ENCODE measurements at regions not wholly inside any gene's neighbourhood (a gene's known extent, or its start where the extent isn't known, plus 50 kb on each side); places are given as distances from the start of the nearest gene placed in this dataset.

DNA sequence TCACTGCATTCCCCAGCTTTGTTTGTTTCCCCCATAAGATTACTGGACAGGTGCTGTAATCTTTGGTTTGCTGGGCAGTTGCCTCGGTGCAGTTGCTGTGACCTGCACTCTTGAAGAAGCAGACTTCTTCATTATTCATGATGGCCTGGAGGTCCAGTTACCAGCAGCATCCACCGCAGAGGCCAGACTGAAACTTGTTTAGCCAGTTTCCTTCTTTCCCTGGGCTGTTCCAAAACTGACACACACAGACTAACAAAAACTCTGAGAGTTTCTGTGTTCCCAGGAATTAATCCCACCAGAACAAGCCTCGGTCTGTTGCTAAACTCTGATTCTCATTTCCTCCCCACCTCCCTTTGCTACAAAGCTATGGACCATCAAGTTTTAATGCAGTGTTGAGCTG is 144.1 kb downstream of the QRSL1 start:
- Mint-ChIP-seq H3K4me3 (no peak overlapping the region), H3K27me3 (no peaks in the 10 kb centered on the region), H3K27ac (no peak overlapping the region), H3K4me1 (no peaks in the 10 kb centered on the region), H3K9me3 (ENCODE audit: insufficient read depth) (peaks cover 5% of the 10 kb centered on the region)
- no peak for DNase-seq
- no peak for ATAC-seq (ENCODE audit: low read depth)
- intact Hi-C loops (cut with micrococcal nuclease) = no loop called here
- TF ChIP-seq, protein P1, sequence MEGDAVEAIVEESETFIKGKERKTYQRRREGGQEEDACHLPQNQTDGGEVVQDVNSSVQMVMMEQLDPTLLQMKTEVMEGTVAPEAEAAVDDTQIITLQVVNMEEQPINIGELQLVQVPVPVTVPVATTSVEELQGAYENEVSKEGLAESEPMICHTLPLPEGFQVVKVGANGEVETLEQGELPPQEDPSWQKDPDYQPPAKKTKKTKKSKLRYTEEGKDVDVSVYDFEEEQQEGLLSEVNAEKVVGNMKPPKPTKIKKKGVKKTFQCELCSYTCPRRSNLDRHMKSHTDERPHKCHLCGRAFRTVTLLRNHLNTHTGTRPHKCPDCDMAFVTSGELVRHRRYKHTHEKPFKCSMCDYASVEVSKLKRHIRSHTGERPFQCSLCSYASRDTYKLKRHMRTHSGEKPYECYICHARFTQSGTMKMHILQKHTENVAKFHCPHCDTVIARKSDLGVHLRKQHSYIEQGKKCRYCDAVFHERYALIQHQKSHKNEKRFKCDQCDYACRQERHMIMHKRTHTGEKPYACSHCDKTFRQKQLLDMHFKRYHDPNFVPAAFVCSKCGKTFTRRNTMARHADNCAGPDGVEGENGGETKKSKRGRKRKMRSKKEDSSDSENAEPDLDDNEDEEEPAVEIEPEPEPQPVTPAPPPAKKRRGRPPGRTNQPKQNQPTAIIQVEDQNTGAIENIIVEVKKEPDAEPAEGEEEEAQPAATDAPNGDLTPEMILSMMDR (IDR thresholded peaks at IDR 0.05) = no peak
- TF ChIP-seq EZH2 (IDR thresholded peaks at IDR 0.05; ENCODE audit: borderline replicate concordance, insufficient read depth, low read depth, low read length, poor library complexity, severe bottlenecking) = no peak
- no peaks in the 10 kb centered on the region for H4K20me1 ChIP-seq (ENCODE audit: control insufficient read depth, insufficient read depth, low read length, poor library complexity, severe bottlenecking)
- POLR2A ChIA-PET = no interaction called here
- 64% methylated on average over 2 of the region's 3 CpGs for WGBS (ENCODE audit: insufficient coverage)
- H2AFZ ChIP-seq (ENCODE audit: insufficient read depth, low read depth, low read length, poor library complexity, severe bottlenecking) = no peak overlapping the region
- CTCF ChIA-PET = no interaction called here
- H3K4me3 ChIP-seq (ENCODE audit: control extremely low read depth in 1 of 5, extremely low read depth in 1 of 5, insufficient read depth in 1 of 5, low read depth in 2 of 5, low read length in 4 of 5) = no peak overlapping the region
- peaks cover 1 to 29% (median 17%) of the 10 kb centered on the region in 3 donors for H3K9me3 ChIP-seq (ENCODE audit: control extremely low read depth in 1 of 3, control insufficient read depth in 2 of 3, insufficient read depth in 1 of 3, low read length in 2 of 3)
- H3K9ac ChIP-seq (ENCODE audit: low read length) = no peak overlapping the region
- H3K27ac ChIP-seq (ENCODE audit: low read length in 2 of 2) = no peak overlapping the region
- H3K36me3 ChIP-seq (replicated peaks in 1 of 2; ENCODE audit: control extremely low read depth in 1 of 2, control insufficient read depth in 1 of 2, extremely low read depth in 1 of 2, insufficient read depth in 2 of 2, low read length in 1 of 2) = no peaks in the 10 kb centered on the region
- H3K4me1 ChIP-seq (ENCODE audit: control insufficient read depth in 2 of 2, insufficient read depth in 2 of 2, low read length in 2 of 2) = no peaks in the 10 kb centered on the region
- no peaks in the 10 kb centered on the region for H3K79me2 ChIP-seq (ENCODE audit: control insufficient read depth, insufficient read depth, low read length)
- H3K27me3 ChIP-seq (replicated peaks in 1 of 4; ENCODE audit: control extremely low read depth in 1 of 4, control insufficient read depth in 3 of 4, insufficient read depth in 4 of 4, low read length in 3 of 4) = no peaks in the 10 kb centered on the region
- no peak overlapping the region for H3K4me2 ChIP-seq (replicated peaks; ENCODE audit: low read depth, low read length, poor library complexity, severe bottlenecking)

DNA sequence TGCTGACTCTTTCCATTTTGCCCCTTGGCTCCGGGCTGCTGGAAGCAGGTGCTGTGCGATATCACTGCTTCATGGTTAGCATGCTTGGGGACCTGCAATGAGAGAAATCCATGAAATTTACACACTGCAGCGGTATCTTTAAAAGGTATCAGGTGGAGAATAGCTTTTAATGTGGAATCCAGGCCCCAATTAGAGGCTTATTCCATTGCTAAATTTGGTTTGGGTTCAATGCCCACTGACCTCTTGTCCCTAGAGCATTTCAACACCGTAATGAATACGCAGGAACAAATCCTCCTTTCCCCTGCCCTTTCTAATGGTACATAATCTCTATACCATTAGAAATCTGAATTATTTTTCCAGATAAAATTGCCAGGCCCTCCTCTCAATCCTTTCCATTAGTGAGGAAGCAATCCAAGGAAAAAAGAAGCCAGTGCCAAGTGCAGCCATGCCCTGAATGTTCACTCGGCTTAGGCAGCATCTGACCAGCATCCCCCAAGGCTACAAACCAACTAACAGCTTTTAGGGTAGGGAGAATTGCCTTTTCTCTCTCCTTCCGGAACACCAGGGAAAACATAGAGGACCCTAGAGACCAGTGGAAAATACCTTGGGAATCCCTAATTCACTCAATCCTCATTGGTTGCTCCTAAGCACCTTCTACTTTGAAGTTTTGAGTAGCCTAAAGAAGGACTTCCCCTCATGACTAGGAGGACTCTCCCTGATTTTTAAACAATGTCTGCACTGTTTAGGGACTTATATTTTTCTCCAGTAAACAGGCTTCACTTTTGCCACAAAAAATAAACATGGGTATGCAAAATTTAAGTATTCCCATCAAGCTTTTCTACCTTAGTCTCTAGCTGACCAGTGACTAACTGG is 143.1 kb downstream of the QRSL1 start:
- Histone ChIP-seq H3K27me3 (replicated peaks in 1 of 4; ENCODE audit: control extremely low read depth in 1 of 4, control insufficient read depth in 3 of 4, insufficient read depth in 4 of 4, low read length in 3 of 4) (no peaks in the 10 kb centered on the region), H3K27ac (ENCODE audit: low read length in 2 of 2) (no peak overlapping the region), H3K79me2 (ENCODE audit: control insufficient read depth, insufficient read depth, low read length) (no peaks in the 10 kb centered on the region), H2AFZ (ENCODE audit: insufficient read depth, low read depth, low read length, poor library complexity, severe bottlenecking) (no peak overlapping the region), H4K20me1 (ENCODE audit: control insufficient read depth, insufficient read depth, low read length, poor library complexity, severe bottlenecking) (no peaks in the 10 kb centered on the region), H3K36me3 (replicated peaks in 1 of 2; ENCODE audit: control extremely low read depth in 1 of 2, control insufficient read depth in 1 of 2, extremely low read depth in 1 of 2, insufficient read depth in 2 of 2, low read length in 1 of 2) (no peaks in the 10 kb centered on the region), H3K4me2 (replicated peaks; ENCODE audit: low read depth, low read length, poor library complexity, severe bottlenecking) (no peak overlapping the region), H3K4me1 (ENCODE audit: control insufficient read depth in 2 of 2, insufficient read depth in 2 of 2, low read length in 2 of 2) (no peaks in the 10 kb centered on the region), H3K9ac (ENCODE audit: low read length) (no peak overlapping the region), H3K9me3 (ENCODE audit: control extremely low read depth in 1 of 3, control insufficient read depth in 2 of 3, insufficient read depth in 1 of 3, low read length in 2 of 3) (peaks cover 1 to 29% (median 15%) of the 10 kb centered on the region in 3 donors), H3K4me3 (ENCODE audit: control extremely low read depth in 1 of 5, extremely low read depth in 1 of 5, insufficient read depth in 1 of 5, low read depth in 2 of 5, low read length in 4 of 5) (no peak overlapping the region)
- DNase-seq = no peak
- CTCF ChIA-PET = interaction anchor here (0.6 to 0.9 kb wide), 2 partner anchors 111 to 245 kb away, joined by 3 read pairs; no protein-coding TSS in a partner anchor
- no peaks in the 10 kb centered on the region for H3K27me3 Mint-ChIP-seq
- POLR2A ChIA-PET = no interaction called here
- peaks cover 7% of the 10 kb centered on the region for H3K9me3 Mint-ChIP-seq (ENCODE audit: insufficient read depth)
- TF ChIP-seq, protein P1 (IDR thresholded peaks at IDR 0.05) = no peak
- no peak for TF ChIP-seq EZH2 (IDR thresholded peaks at IDR 0.05; ENCODE audit: borderline replicate concordance, insufficient read depth, low read depth, low read length, poor library complexity, severe bottlenecking)
- 100% methylated on average over 5 of the region's 7 CpGs for WGBS (ENCODE audit: insufficient coverage)
- no peak for ATAC-seq (ENCODE audit: low read depth)
- intact Hi-C loops (cut with micrococcal nuclease) = no loop called here
- H3K27ac Mint-ChIP-seq = no peak overlapping the region
- no peaks in the 10 kb centered on the region for H3K4me1 Mint-ChIP-seq
- H3K4me3 Mint-ChIP-seq = no peak overlapping the region
